ENCODE measurements at regions not wholly inside any gene's neighbourhood (a gene's known extent, or its start where the extent isn't known, plus 50 kb on each side); places are given as distances from the start of the nearest gene placed in this dataset.
"Not testable (repeated sequence)": the region's sequence is repeated elsewhere in the genome, so short reads cannot be mapped to it uniquely, and the experiment has no call there.

DNA sequence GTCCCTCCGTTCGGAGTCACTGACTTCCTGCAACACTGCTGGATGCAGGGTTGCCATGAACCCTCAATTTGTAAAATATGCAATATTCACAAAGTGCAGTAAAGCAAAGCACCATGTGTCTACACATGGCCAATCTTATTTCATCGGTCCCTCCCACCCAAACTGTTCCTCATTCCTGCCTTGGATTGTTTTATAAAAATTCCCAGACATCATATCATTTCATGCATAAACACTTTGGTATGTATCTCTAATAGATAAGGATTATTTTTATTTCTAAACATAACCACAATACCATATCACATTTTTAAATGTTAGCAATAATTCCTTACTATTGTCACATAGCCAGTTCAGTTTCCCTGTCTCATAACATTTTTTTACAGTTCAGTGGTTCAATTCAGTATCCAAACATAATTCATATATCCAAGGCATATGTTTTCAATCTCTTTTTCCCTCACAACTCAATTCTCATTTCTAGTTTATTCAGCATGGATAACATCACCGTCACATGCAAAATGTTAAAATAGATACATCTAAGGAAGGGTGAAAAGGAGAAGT, 82.0 kb upstream of the PCAT7 start:
- DNase-seq = no peak

DNA sequence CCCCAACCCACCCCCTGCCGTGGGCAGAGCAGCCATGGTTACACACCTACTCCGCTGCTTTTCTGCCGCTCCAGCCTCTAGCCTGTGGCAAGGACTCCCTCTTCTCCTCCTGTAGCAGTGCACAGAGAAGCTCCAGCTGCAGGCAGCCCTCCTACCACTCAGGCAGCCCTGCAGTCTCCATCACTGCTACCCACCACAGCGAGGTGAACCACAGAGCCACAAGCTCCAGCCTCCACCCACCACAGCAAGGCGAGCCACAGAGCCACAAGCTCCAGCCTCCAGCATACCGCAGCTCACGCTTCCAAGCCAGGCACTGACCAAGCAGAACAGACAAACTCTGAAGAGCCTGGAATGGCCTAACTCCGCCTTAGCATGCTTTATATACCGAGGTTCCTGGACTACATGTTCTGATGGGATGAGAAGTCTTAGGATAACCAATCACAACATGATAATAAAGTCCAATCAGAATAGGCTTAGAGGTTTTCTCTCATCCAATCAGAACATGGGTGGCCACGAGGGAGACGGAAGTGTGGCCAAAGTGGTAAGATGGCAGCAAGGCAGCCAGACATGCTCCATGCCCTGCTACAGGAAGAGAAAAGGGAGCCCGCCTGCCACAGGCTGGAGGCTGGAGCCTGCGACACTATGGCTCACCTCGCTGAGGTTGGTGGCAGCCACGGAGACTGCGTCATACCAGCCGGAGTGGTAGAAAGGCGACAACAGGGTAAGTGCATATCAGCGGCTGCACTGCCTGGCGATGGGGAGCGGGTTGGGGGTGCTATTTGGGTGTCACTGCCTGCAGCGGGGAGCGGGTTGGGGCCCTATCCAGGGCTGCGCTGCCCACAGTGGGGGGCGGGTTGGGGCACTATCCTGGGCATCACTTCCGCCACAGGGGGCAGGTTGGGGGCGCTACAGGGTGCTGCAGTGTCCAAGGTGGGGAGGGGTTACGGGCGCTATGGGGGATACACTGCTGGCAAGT, 75.8 kb upstream of the PCAT7 start:
- DNase-seq = no peak

- no peak for DNase-seq
Observed at GRCh38 chr9:94479757-94480156, 75.1 kb upstream of the PCAT7 start.

DNA sequence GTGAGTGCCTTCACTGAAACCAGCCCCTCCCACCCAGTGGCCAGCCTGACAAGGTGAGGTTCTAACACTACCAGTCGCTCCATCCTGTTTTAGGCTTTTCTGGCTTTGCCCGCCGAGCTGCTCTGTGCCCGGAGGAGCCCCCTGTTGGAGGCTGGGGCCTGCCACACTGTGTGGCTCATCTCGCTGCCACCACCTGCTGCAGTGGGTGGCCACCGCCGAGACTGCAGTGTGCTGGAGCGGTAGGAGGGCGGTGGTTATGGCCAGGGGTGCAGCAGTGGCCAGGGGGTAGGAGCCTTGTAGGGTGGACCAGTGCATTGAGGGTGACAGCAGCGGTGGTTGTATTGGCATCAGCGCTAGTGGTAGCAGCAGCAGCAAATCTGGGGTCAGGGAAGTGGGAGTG, 74.7 kb upstream of the PCAT7 start:
- no peak for DNase-seq

DNA sequence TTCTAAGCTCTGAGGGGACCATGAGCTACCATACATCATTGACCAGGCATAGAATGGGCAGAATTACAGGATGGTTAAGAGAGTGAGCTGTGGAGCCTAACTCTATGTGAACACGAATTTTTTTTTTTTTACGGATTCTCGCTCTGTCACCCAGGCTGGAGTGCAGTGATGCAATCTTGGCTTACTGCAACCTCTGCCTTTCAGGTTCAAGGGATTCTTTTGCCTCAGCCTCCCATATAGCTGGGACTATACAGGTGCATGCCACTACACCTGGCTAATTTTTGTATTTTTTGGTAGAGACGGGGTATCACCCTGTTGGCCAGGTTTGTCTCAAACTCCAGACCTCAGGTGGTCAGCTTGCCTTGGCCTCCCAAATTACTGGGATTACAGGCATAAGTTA, 72.8 kb upstream of the PCAT7 start:
- DNase-seq = no peak

- DNase-seq = no peak
Observed at GRCh38 chr9:94490465-94490864, 64.4 kb upstream of the PCAT7 start.

DNA sequence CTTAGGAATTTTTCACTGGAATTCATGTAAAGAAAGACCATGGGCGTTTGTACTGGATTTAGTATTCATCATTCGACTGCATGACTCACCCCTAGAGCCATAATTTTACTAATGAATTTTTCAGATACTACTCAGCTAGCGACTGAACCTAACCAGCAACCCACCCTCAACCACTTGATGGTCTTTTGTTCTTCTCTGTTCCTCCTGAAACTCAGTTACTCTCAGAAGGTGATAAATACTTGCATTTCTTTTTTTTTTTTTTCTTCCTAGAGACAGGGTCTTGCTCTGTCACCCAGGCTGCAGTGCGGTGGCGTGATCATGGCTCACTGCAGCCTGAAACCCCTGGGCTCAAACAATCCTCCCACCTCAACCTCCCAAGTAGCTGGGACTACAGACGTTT, 62.8 kb upstream of the PCAT7 start:
- DNase-seq = not testable (repeated sequence)

DNA sequence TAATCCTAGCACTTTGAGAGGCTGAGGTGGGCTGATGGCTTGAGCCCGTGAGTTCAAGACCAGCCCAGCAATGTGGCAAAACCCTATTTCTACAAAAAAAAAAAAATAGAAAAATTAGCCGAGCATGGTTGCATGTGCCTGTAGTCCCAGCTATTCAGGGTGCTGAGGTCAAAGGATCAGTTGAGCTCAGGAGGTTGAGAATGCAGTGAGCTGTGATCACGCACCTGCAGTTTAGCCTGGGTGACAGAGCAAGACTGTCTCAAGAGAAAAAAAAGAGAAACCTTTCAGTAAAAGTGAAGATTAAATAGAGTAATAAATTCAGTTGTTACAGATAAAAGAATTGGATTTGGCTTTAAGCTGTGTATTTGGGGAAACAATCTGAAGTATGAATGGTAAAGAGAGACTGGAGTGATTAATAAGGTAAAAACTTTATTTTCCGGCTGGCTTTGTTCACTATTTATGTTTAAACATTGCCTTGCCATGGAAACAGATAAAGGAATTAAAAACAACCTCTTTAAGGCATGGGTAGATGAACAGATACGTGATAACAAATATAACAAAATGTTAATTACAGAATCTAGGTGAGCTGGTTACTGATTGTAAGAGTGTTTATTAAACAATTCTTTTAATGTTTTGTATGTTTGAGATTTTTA, 56.0 kb upstream of the PCAT7 start:
- no peak for DNase-seq

DNA sequence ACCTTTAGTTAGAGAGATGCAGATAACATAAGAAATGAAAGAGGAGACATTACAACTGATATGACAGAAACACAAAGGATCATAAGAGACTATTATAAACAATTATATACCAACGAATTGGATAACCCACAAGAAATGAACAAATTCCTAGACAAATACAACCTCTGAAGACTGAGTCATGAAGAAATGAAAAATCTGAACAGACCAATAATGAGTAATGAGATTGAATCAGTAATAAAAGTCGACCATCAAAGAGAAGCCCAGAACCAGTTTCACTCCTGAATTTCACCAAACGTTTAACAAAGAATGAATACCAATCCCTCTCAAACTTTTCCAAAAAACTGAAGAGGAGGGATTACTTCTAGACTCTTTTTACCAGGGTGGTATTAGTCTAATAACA, 50.5 kb upstream of the PCAT7 start:
- no peak for DNase-seq
